Neural cell (in vitro differentiated cells): ENCODE measurements at regions not wholly inside any gene's neighbourhood (a gene's known extent, or its start where the extent isn't known, plus 50 kb on each side); places are given as distances from the start of the nearest gene placed in this dataset.

ENCODE experiments used
- H2AFZ ChIP-seq: fragments of 200-600, 300-800 bp; sonication (generic), shearing (Covaris generic); 2 replicates; pipeline ENCODE4 v1.6.0; 2014; ENCODE audit warnings: low read depth, mild to moderate bottlenecking, antibody characterized with exemption, low read length, moderate library complexity
- H3F3A ChIP-seq: fragments of 200-600 bp; shearing (Covaris generic); 2 replicates; pipeline ENCODE4 v1.6.1; 2016; ENCODE audit warnings: mild to moderate bottlenecking, moderate library complexity, mixed read lengths, antibody characterized with exemption, low read length; ENCODE audit not compliant: insufficient read depth, poor library complexity, severe bottlenecking
- H3K27ac ChIP-seq: fragments of 200-600, 300-800 bp; sonication (generic), shearing (Covaris generic); 2 replicates; pipeline ENCODE4 v1.5.1; 2014; ENCODE audit warnings: mild to moderate bottlenecking, low read length, moderate library complexity
- H3K27me3 ChIP-seq: fragments of 300-800, 200-600 bp; sonication (generic), shearing (Covaris generic); 2 replicates; pipeline ENCODE4 v1.6.0; 2014; ENCODE audit warnings: mild to moderate bottlenecking, low read depth, low read length, moderate library complexity; ENCODE audit not compliant: insufficient read depth
- H3K36me3 ChIP-seq: fragments of 300-800, 200-600 bp; sonication (generic), shearing (Covaris generic); 2 replicates; pipeline ENCODE4 v1.5.1; 2014; ENCODE audit warnings: mild to moderate bottlenecking, antibody characterized with exemption, low read length, moderate library complexity; ENCODE audit not compliant: insufficient read depth
- H3K4me2 ChIP-seq: fragments of 300-800, 200-600 bp; sonication (generic), shearing (Covaris generic); 2 replicates; pipeline ENCODE4 v1.6.0; 2014; ENCODE audit warnings: mild to moderate bottlenecking, low read length
- H3K4me3 ChIP-seq: fragments of 300-800, 200-600 bp; sonication (generic), shearing (Covaris generic); 2 replicates; pipeline ENCODE4 v1.5.1; 2014; ENCODE audit warnings: mild to moderate bottlenecking, low read length, moderate library complexity
- H3K79me2 ChIP-seq: fragments of 200-600 bp; shearing (Covaris generic); replicated peaks from 2 replicates; pipeline ENCODE4 v1.6.0; 2014; ENCODE audit warnings: mild to moderate bottlenecking, low read length, moderate library complexity; ENCODE audit not compliant: insufficient read depth
- H3K9ac ChIP-seq: fragments of 300-800, 200-600 bp; sonication (generic), shearing (Covaris generic); 2 replicates; pipeline ENCODE4 v1.6.1; 2016; ENCODE audit warnings: mild to moderate bottlenecking, low read length, mixed read lengths
- H3K9me2 ChIP-seq: fragments of 200-600 bp; shearing (Covaris generic); 2 replicates; pipeline ENCODE4 v1.6.1; 2016; ENCODE audit warnings: mild to moderate bottlenecking, low read length, mixed read lengths; ENCODE audit not compliant: insufficient read depth
- H3K9me3 ChIP-seq: fragments of 200-600, 300-800 bp; sonication (generic), shearing (Covaris generic); 2 replicates; pipeline ENCODE4 v1.6.1; 2016; ENCODE audit warnings: mild to moderate bottlenecking, mixed run types, low read length, moderate library complexity, mixed read lengths
- H4K20me1 ChIP-seq: fragments of 200-600 bp; shearing (Covaris generic); 2 replicates; pipeline ENCODE4 v1.6.1; 2016; ENCODE audit warnings: mild to moderate bottlenecking, mixed run types; ENCODE audit not compliant: insufficient read depth
- EP300 ChIP-seq: fragments of 450-650 bp; conservative IDR thresholded peaks from 2 replicates; pipeline ENCODE4 v1.6.1; 2014; ENCODE audit warnings: antibody characterized with exemption, mild to moderate bottlenecking, moderate library complexity; ENCODE audit not compliant: poor library complexity, severe bottlenecking
- EZH2 ChIP-seq: fragments of 200-600, 300-800 bp; shearing (Covaris generic), sonication (generic); IDR thresholded peaks from 2 replicates; pipeline ENCODE4 v1.6.1; 2014; ENCODE audit warnings: antibody characterized with exemption, low read length, borderline replicate concordance, mild to moderate bottlenecking; ENCODE audit not compliant: insufficient read depth, poor library complexity, severe bottlenecking
- MXI1 ChIP-seq: fragments of 450-650 bp; conservative IDR thresholded peaks from 2 replicates; pipeline ENCODE4 v1.6.1; 2014; ENCODE audit warnings: antibody characterized with exemption, mild to moderate bottlenecking; ENCODE audit not compliant: poor library complexity, severe bottlenecking
- POLR2AphosphoS5 ChIP-seq: IDR thresholded peaks from 2 replicates; pipeline ENCODE4 v1.6.1; 2012
- RAD21 ChIP-seq: fragments of 450-650 bp; conservative IDR thresholded peaks from 2 replicates; pipeline ENCODE4 v1.6.1; 2014; ENCODE audit warnings: antibody characterized with exemption, mild to moderate bottlenecking, moderate library complexity
- SMC3 ChIP-seq: fragments of 450-650 bp; conservative IDR thresholded peaks from 2 replicates; pipeline ENCODE4 v1.6.1; 2014; ENCODE audit warnings: antibody characterized with exemption, mild to moderate bottlenecking, moderate library complexity; ENCODE audit not compliant: poor library complexity
- TAF1 ChIP-seq: IDR thresholded peaks from 2 replicates; pipeline ENCODE4 v1.6.1; 2012; ENCODE audit warnings: low read depth
- TF ChIP-seq, protein P1 (sequence below): fragments of 450-650 bp; IDR thresholded peaks from 2 replicates; pipeline ENCODE4 v1.5.1; 2014; ENCODE audit warnings: antibody characterized with exemption, mild to moderate bottlenecking, moderate library complexity; ENCODE audit not compliant: poor library complexity, severe bottlenecking
- TF ChIP-seq, protein P2 (sequence below): IDR thresholded peaks from 2 replicates; pipeline ENCODE4 v1.6.1; 2012; ENCODE audit warnings: borderline replicate concordance

DNA sequence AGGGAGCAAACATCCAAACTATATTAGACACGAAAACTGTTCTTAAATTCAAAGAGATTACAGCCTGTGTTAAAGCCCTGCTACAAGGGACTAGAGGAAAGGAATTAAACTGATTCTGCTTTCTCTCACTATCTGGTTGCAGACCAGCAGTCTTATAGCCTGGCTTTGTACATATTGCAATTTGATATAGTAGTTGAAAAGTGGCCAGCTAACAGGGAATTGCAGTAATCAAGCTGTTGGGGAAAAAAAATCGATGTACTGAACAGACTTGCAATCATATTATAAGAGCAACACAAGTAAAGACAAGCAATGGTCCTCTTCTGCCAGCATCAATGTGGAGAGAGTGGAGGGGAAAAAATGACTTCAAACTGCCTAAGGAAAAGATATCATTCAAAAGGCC is 364.4 kb upstream of the EPHA5 start:
- no peaks in the 10 kb centered on the region for H3K36me3 ChIP-seq
- TF ChIP-seq POLR2AphosphoS5 (peak; percentile 36), RAD21 (no peak), SMC3 (no peak), EZH2 (no peak)
- H3K4me3 ChIP-seq: no peak overlapping the region
- H3K9me3 ChIP-seq: no peaks in the 10 kb centered on the region
- no peak overlapping the region for H3K9ac ChIP-seq
- no peaks in the 10 kb centered on the region for H3K79me2 ChIP-seq
- no peaks in the 10 kb centered on the region for H3F3A ChIP-seq
- H3K9me2 ChIP-seq: no peaks in the 10 kb centered on the region
- no peak overlapping the region for H3K27ac ChIP-seq
- H3K27me3 ChIP-seq: no peaks in the 10 kb centered on the region
- H4K20me1 ChIP-seq: no peaks in the 10 kb centered on the region
- H3K4me2 ChIP-seq: no peak overlapping the region
- no peak overlapping the region for H2AFZ ChIP-seq

DNA sequence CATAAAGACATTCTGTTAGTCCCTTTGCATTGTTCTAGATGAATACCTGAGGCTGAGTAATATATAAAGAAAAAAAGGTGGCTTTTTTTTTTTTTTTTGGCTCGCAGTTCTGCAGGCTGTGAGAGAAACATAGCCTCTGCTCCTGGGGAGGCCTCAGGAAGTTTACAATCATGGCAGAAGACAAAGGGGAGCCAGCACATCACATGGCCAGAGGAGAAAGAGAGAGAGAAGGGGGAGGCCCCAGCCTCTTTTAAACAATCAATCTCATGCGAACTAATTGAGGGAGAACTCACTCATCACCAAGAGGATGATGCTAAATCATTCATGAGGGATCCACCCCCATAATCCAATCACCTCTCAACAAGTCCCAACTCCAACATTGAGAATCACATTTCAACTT is 364.0 kb upstream of the EPHA5 start:
- TF ChIP-seq SMC3: no peak
- TF ChIP-seq EZH2: no peak
- no peak for TF ChIP-seq RAD21
- TF ChIP-seq, protein P1, sequence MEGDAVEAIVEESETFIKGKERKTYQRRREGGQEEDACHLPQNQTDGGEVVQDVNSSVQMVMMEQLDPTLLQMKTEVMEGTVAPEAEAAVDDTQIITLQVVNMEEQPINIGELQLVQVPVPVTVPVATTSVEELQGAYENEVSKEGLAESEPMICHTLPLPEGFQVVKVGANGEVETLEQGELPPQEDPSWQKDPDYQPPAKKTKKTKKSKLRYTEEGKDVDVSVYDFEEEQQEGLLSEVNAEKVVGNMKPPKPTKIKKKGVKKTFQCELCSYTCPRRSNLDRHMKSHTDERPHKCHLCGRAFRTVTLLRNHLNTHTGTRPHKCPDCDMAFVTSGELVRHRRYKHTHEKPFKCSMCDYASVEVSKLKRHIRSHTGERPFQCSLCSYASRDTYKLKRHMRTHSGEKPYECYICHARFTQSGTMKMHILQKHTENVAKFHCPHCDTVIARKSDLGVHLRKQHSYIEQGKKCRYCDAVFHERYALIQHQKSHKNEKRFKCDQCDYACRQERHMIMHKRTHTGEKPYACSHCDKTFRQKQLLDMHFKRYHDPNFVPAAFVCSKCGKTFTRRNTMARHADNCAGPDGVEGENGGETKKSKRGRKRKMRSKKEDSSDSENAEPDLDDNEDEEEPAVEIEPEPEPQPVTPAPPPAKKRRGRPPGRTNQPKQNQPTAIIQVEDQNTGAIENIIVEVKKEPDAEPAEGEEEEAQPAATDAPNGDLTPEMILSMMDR: no peak
- no peak for TF ChIP-seq TAF1
- no peak for TF ChIP-seq POLR2AphosphoS5
- TF ChIP-seq, protein P2, sequence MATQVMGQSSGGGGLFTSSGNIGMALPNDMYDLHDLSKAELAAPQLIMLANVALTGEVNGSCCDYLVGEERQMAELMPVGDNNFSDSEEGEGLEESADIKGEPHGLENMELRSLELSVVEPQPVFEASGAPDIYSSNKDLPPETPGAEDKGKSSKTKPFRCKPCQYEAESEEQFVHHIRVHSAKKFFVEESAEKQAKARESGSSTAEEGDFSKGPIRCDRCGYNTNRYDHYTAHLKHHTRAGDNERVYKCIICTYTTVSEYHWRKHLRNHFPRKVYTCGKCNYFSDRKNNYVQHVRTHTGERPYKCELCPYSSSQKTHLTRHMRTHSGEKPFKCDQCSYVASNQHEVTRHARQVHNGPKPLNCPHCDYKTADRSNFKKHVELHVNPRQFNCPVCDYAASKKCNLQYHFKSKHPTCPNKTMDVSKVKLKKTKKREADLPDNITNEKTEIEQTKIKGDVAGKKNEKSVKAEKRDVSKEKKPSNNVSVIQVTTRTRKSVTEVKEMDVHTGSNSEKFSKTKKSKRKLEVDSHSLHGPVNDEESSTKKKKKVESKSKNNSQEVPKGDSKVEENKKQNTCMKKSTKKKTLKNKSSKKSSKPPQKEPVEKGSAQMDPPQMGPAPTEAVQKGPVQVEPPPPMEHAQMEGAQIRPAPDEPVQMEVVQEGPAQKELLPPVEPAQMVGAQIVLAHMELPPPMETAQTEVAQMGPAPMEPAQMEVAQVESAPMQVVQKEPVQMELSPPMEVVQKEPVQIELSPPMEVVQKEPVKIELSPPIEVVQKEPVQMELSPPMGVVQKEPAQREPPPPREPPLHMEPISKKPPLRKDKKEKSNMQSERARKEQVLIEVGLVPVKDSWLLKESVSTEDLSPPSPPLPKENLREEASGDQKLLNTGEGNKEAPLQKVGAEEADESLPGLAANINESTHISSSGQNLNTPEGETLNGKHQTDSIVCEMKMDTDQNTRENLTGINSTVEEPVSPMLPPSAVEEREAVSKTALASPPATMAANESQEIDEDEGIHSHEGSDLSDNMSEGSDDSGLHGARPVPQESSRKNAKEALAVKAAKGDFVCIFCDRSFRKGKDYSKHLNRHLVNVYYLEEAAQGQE: no peak
- H3F3A ChIP-seq: no peaks in the 10 kb centered on the region
- no peaks in the 10 kb centered on the region for H3K9me3 ChIP-seq
- H3K27ac ChIP-seq: no peak overlapping the region
- H2AFZ ChIP-seq: no peak overlapping the region
- no peaks in the 10 kb centered on the region for H3K79me2 ChIP-seq
- H3K9ac ChIP-seq: no peak overlapping the region
- H3K27me3 ChIP-seq: no peaks in the 10 kb centered on the region
- H3K9me2 ChIP-seq: no peaks in the 10 kb centered on the region
- no peaks in the 10 kb centered on the region for H4K20me1 ChIP-seq
- no peak overlapping the region for H3K4me3 ChIP-seq
- no peaks in the 10 kb centered on the region for H3K36me3 ChIP-seq
- H3K4me2 ChIP-seq: no peak overlapping the region

DNA sequence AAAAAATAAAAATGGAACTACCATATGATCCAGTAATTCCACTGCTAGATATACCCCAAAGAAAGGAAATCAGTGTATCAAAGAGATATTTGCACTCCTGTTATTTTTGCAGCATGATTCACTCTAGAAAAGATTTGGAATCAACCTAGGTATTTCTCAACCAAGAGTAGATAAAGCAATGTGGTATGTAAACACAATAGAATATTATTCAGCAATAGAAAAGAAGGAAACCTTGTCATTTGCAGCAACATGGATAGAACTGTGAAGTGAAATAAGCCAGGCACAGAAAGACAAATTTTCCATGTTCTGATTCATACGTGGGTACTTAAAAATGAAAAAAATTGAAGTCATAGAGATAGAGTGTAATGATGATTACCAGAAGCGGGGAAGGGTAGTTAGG is 362.3 kb upstream of the EPHA5 start:
- H3K79me2 ChIP-seq: no peaks in the 10 kb centered on the region
- no peak overlapping the region for H3K4me3 ChIP-seq
- no peaks in the 10 kb centered on the region for H3F3A ChIP-seq
- no peaks in the 10 kb centered on the region for H3K9me3 ChIP-seq
- no peak overlapping the region for H2AFZ ChIP-seq
- H3K36me3 ChIP-seq: no peaks in the 10 kb centered on the region
- no peak overlapping the region for H3K4me2 ChIP-seq
- TF ChIP-seq MXI1 (no peak), POLR2AphosphoS5 (no peak), RAD21 (no peak), TAF1 (no peak), SMC3 (no peak), EZH2 (no peak), EP300 (no peak)
- TF ChIP-seq, protein P2: no peak
- TF ChIP-seq, protein P1: no peak
- H4K20me1 ChIP-seq: no peaks in the 10 kb centered on the region
- no peaks in the 10 kb centered on the region for H3K9me2 ChIP-seq
- no peaks in the 10 kb centered on the region for H3K27me3 ChIP-seq
- H3K9ac ChIP-seq: no peak overlapping the region
- H3K27ac ChIP-seq: no peak overlapping the region
